Bronchial epithelial cell (primary cell): ENCODE measurements at regions not wholly inside any gene's neighbourhood (a gene's known extent, or its start where the extent isn't known, plus 50 kb on each side); places are given as distances from the start of the nearest gene placed in this dataset.
A peak's percentile ranks its signal among the peaks of the same experiment; 100 is the strongest.

Experiments
- DNase-seq: peaks from one replicate; pipeline ENCODE4 v3.0.0-alpha.2; 2010; ENCODE audit warnings: low read depth
- FAIRE-seq: peaks from 2 replicates; lab custom pipeline; 2011; peaks lifted over from hg19 to GRCh38; lab: Jason Lieb, UNC
- H3K27me3 ChIP-seq: 2 replicates; pipeline ENCODE4 v1.5.1; 2011; ENCODE audit warnings: low read length; ENCODE audit not compliant: control insufficient read depth, insufficient read depth
- H3K36me3 ChIP-seq: 2 replicates; pipeline ENCODE4 v1.5.1; 2011; ENCODE audit warnings: low read length; ENCODE audit not compliant: control insufficient read depth, insufficient read depth
- H3K4me3 ChIP-seq: 2 replicates; pipeline ENCODE4 v1.5.1; 2011; ENCODE audit warnings: mild to moderate bottlenecking, low read depth, low read length, control low read depth
- TF ChIP-seq, protein P1 (sequence below): IDR thresholded peaks from 2 replicates; pipeline ENCODE4 v1.5.1; 2011; ENCODE audit warnings: mild to moderate bottlenecking, moderate library complexity, low read length, control low read depth, inconsistent platforms; ENCODE audit not compliant: insufficient read depth, severe bottlenecking

DNA sequence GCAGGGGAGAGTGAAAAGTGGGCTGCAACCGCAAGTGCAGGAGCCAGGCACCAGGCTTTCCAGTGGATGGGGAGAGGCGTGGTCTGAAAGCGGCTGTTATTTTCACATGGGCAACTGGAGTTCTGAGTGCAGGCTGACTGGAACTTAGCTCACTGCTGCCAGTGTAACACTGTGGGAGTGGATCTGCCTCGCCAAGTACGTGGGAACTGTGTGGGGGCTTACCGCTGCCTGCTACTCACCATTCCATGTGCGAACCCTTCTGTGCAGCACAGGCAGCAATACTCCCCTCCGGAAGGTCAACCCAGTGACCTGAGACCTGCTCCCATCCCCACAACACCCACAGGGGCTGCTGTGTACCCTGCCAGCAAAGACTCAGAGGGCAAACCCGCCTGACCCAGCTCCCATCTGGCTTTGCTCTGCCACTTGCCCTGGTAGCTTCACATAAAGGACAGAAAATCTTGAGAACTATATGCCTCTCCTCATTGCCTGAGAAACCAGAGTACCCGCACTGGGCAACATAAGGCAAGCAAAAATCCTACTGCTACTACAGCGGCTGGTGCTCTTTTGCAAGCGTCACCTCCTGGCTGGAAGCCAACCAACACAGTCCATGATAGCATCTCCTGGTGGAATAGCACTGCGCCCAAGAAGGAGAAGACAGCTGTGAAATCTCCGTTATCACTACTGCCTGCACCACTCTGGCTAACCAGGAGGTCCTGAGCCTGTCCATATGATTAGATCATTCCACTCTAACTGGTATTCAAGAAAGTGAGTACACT, 54.4 kb upstream of the SIRPG start:
- FAIRE-seq (no peak), DNase-seq (no peak)
- no peaks in the 10 kb centered on the region for H3K36me3 ChIP-seq
- H3K27me3 ChIP-seq, result peaks cover 2% of the 10 kb centered on the region
- H3K4me3 ChIP-seq, result no peak overlapping the region
- TF ChIP-seq, protein P1, sequence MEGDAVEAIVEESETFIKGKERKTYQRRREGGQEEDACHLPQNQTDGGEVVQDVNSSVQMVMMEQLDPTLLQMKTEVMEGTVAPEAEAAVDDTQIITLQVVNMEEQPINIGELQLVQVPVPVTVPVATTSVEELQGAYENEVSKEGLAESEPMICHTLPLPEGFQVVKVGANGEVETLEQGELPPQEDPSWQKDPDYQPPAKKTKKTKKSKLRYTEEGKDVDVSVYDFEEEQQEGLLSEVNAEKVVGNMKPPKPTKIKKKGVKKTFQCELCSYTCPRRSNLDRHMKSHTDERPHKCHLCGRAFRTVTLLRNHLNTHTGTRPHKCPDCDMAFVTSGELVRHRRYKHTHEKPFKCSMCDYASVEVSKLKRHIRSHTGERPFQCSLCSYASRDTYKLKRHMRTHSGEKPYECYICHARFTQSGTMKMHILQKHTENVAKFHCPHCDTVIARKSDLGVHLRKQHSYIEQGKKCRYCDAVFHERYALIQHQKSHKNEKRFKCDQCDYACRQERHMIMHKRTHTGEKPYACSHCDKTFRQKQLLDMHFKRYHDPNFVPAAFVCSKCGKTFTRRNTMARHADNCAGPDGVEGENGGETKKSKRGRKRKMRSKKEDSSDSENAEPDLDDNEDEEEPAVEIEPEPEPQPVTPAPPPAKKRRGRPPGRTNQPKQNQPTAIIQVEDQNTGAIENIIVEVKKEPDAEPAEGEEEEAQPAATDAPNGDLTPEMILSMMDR, result no peak

DNA sequence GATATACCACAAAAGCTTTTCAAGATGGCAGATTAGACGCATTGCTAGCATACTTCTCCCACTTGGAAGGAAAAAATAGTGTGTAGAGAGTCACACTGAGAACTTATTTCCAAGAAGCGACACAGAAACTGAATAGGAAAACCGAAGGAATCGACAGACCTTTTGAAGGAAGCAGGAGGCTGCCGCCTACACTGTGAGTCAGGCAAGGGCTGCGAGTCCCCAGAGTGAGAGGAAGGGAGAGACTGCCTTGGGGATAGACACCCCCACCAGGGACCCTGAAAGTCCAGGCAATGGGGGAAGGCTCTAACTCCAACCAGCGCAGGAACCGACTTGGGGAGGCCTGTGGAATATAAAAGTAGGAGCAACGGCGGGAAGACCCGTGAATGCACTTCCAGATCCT, 53.7 kb upstream of the SIRPG start:
- TF ChIP-seq, protein P1, result no peak
- H3K27me3 ChIP-seq, result peaks cover 2% of the 10 kb centered on the region
- H3K36me3 ChIP-seq, result no peaks in the 10 kb centered on the region
- no peak overlapping the region for H3K4me3 ChIP-seq
- DNase-seq, result no peak
- FAIRE-seq, result no peak

DNA sequence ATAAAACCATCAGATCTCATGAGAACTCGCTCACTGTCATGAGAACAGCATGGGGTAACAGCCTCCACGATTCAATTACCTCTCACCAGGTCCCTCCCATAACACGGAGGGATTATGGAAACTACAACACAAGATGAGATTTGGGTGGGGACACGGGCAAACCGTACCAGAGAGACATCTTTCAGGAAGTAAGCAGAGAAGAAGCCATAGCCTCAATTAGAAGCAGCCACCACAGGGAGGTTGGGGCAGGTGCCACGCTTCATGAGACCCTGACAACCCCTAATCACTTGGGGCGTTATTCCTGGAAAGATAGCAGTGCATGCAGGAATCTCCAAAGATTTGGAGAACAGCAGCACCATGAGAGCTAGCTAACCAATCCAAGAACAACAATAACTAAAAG, 52.9 kb upstream of the SIRPG start:
- H3K4me3 ChIP-seq, result no peak overlapping the region
- no peaks in the 10 kb centered on the region for H3K36me3 ChIP-seq
- no peak for FAIRE-seq
- TF ChIP-seq, protein P1, result no peak
- peaks cover 2% of the 10 kb centered on the region for H3K27me3 ChIP-seq
- DNase-seq, result no peak

DNA sequence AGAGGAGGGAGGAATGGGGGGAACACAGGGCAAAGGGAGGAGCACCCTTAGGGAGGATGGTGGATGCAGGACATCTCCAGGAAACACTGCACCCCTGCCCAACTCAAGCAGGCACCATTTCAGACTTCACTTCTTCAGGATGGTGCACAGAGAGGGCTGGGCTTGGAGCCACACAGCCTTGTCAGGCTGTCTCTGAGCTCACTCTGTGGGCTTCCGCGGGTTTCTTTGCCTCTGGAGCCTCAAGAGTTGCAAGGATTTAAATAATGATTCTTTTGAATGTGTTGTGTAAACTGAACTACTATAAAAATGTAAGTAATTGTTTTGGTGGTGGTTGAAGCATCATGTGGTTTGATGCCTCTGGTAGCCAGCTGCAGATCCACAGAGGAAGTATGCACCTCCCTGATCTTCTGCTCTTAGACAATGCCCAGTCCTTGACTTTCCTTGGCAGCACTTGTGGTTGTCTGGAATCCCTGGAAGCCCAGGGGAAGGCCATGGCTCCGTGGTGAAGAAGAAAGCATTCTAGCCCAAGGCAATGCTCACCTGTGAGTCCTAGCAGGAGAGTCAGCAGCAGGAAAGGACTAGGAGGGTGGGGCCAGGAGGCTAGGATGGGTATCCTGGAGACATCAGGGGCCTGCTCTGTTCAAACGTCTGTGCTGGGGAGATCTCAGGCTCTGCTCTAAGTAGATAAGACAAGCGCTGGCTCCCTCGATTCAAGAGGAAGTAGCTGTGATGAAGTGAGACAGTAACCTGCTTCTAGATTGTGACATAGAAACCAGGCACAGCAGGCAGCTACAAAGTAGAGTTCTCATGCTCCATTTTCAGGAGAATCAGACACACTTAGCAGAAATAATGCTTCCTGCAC, 50.2 kb upstream of the SIRPG start:
- TF ChIP-seq, protein P1, result no peak
- H3K27me3 ChIP-seq, result peaks cover under 1% of the 10 kb centered on the region
- FAIRE-seq, result peak; percentile 55
- no peak for DNase-seq
- no peaks in the 10 kb centered on the region for H3K36me3 ChIP-seq
- H3K4me3 ChIP-seq, result no peak overlapping the region
